IPS DF 6.9 (cell line): ENCODE measurements at regions not wholly inside any gene's neighbourhood (a gene's known extent, or its start where the extent isn't known, plus 50 kb on each side); places are given as distances from the start of the nearest gene placed in this dataset.

ENCODE experiments used
- DNase-seq: peaks from one replicate; pipeline ENCODE4 v3.0.0-alpha.2; 2013; ENCODE audit warnings: low read depth, low spot score
- H3K27ac ChIP-seq: one replicate; pipeline ENCODE4 v1.5.1; 2013; ENCODE audit warnings: low read length, control low read depth
- H3K27me3 ChIP-seq: 2 replicates; pipeline ENCODE4 v1.6.1; 2013; ENCODE audit warnings: mild to moderate bottlenecking, low read length; ENCODE audit not compliant: control insufficient read depth, insufficient read depth
- H3K36me3 ChIP-seq: 2 replicates; pipeline ENCODE4 v1.6.1; 2013; ENCODE audit warnings: low read length; ENCODE audit not compliant: control insufficient read depth, insufficient read depth
- H3K4me1 ChIP-seq: 2 replicates; pipeline ENCODE4 v1.6.1; 2013; ENCODE audit warnings: low read length; ENCODE audit not compliant: control insufficient read depth, insufficient read depth
- H3K4me3 ChIP-seq: 2 replicates; pipeline ENCODE4 v1.5.1; 2013; ENCODE audit warnings: mild to moderate bottlenecking, low read length
- H3K9me3 ChIP-seq: 2 replicates; pipeline ENCODE4 v1.6.1; 2013; ENCODE audit warnings: low read length, inconsistent platforms; ENCODE audit not compliant: control insufficient read depth, insufficient read depth
- WGBS: extraction: QIAGEN DNeasy Blood & Tissue Kit; methylation state at CpG from one replicate; pipeline ENCODE4 v1.1.7; 2013; ENCODE audit warnings: mixed read lengths, missing lambda C conversion rate; ENCODE audit not compliant: insufficient read length, insufficient coverage; 5-methylcytosine and 5-hydroxymethylcytosine counted together

DNA sequence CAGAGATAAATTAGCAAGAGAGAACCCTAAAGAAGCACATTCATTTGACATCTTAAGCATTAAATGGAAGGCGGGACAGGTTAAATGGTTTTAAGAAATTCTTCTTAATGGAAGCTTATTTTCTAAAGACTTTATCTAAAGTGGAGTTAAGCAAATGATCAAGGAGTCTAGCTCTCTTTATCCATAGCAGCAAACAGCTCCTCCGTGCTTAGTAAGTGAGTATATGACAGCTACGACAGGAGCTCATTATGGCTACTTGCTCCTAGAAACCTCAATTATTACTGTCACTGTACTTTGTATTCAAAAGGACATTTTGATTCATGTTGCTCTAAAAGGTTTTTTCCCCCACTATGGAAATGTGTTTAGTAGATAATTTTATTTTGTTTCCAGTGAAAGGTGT lies 444.9 kb downstream of the TMX3 start:
- no peak overlapping the region for H3K27ac ChIP-seq
- DNase-seq, result no peak
- no peak overlapping the region for H3K4me3 ChIP-seq
- no peaks in the 10 kb centered on the region for H3K27me3 ChIP-seq
- H3K9me3 ChIP-seq, result no peaks in the 10 kb centered on the region
- WGBS, result no CpG with 5 or more reads among the region's 3 CpGs
- H3K4me1 ChIP-seq, result no peaks in the 10 kb centered on the region
- H3K36me3 ChIP-seq, result no peaks in the 10 kb centered on the region

DNA sequence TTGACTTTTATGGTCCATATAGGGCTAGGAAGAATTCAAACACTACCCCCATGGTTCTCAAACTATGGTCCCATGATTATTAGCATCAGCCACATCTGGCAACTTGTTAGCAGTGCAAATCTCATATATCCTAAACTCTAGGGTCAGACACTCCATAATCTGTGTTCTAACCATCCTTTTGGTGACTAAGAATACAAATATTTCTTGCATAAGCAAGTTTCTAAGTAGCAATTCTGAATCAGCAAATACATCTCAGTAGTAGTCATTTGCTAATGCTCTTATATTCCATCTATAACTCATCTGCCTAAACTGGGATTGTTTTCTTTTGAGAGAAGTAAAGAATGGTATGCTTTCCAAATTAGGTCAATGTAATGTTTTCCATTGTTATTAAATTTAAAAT lies 447.3 kb downstream of the TMX3 start:
- Histone ChIP-seq H3K4me1 (no peaks in the 10 kb centered on the region), H3K9me3 (no peaks in the 10 kb centered on the region), H3K27me3 (no peaks in the 10 kb centered on the region), H3K4me3 (no peak overlapping the region), H3K36me3 (no peaks in the 10 kb centered on the region), H3K27ac (no peak overlapping the region)
- DNase-seq, result no peak

DNA sequence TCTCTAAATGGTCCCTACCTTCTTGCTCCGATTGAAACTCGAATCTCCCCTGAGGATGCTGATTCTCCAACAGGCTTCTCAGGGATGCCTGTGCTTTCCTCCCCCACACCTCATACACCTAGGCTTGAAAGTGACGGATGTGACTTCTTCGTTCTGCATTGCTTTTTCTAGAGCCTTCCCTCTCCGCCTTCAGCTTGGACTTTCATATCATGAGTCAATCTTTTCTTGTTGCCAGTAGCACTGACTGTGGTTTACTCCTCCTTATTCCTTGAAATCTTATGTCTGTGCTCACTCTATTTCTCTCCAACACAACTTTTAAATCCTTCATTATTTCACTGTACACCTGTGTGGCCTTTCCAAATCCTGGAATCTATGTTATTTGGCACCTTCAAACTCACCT lies 451.4 kb downstream of the TMX3 start:
- H3K4me1 ChIP-seq, result no peaks in the 10 kb centered on the region
- DNase-seq, result no peak
- no peak overlapping the region for H3K4me3 ChIP-seq
- H3K9me3 ChIP-seq, result no peaks in the 10 kb centered on the region
- H3K27ac ChIP-seq, result no peak overlapping the region
- WGBS, result no CpG with 5 or more reads among the region's 5 CpGs
- no peaks in the 10 kb centered on the region for H3K36me3 ChIP-seq
- no peaks in the 10 kb centered on the region for H3K27me3 ChIP-seq

DNA sequence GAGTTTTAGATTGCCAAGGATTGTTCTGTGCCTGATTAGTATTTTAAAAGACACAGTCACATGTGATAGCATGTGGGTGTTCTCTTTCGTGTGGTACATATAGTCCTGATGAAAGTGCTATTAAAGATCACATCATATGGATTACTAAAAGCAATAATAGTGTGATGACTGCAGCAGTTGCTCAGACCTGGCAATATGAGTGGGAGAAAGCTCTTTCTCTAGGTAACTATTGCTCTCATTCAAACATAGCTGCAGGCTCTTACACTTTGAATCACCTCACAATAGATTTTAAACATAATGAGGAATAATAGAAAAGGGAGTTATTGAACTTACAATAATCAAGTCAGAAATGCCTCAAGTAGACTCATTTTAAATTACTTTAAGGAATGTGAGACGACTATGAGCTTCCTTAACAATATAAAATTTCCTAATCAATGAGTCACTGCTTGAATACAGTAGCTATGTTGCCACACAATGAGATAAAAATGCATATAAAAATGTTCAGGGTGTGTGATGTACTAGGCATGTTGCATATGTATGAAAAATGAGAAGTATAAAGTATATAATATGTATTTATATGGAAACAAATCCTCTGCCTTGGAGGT lies 452.1 kb downstream of the TMX3 start:
- no peaks in the 10 kb centered on the region for H3K9me3 ChIP-seq
- no peak overlapping the region for H3K27ac ChIP-seq
- no peaks in the 10 kb centered on the region for H3K27me3 ChIP-seq
- WGBS, result no CpG with 5 or more reads among the region's 2 CpGs
- no peaks in the 10 kb centered on the region for H3K36me3 ChIP-seq
- no peak for DNase-seq
- no peak overlapping the region for H3K4me3 ChIP-seq
- no peaks in the 10 kb centered on the region for H3K4me1 ChIP-seq

DNA sequence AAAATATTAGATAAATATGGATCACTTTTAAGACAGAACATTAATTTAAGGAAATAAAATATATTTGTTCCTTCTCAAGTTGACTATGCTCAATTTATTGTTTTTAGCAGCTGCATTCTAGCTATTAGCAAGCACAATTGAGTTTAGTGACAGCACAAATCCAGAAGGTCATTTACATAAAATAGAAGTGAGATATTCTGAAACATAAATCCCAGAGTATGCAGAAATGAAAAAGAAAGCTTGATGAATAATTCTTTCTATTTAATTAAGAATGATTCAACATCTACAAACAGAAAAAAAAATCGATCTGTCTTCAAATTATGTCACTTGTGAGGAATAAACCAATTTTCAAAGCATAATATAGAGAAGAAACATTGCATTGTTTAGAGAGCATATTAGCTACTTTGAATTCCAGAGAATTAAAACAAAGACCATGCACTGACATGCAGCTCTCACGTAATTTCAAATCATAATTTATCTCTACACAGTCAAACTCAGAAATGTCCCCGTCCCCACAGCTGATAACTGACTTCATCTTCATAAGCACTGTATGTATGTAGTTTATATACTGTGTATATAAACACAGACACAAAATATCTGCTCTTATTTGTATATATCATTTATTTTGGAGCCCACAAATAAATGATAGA lies 458.4 kb downstream of the TMX3 start:
- no CpG with 5 or more reads among the region's 3 CpGs for WGBS
- no peaks in the 10 kb centered on the region for H3K27me3 ChIP-seq

DNA sequence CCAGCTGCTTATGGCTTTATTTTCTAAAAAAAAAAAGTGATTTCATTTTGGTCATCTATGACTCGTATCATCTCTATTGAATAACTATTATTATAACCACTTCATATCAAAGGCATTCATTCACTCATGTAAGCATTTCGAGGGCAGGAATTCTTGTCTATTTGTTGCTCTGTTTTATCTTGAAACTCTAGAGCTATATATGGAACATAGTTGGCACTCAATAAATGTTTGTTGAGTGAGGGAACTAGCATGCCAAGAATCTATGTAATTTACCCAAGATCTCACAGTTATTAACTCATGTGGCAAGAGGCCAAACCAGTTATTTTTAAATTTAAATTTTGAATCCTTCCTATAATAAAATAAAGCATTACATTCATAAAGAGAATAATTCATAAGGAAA lies 470.1 kb downstream of the TMX3 start:
- Histone ChIP-seq H3K36me3 (no peaks in the 10 kb centered on the region), H3K4me1 (no peaks in the 10 kb centered on the region), H3K27ac (no peak overlapping the region), H3K4me3 (no peak overlapping the region), H3K9me3 (no peaks in the 10 kb centered on the region), H3K27me3 (no peaks in the 10 kb centered on the region)
- no CpG with 5 or more reads among the region's 2 CpGs for WGBS
- DNase-seq, result no peak

More for the DNA sequence above, 458.4 kb downstream of the TMX3 start:
- H3K4me3 ChIP-seq, result no peak overlapping the region
- H3K27ac ChIP-seq, result no peak overlapping the region
- no peaks in the 10 kb centered on the region for H3K9me3 ChIP-seq
- H3K36me3 ChIP-seq, result no peaks in the 10 kb centered on the region
- H3K4me1 ChIP-seq, result no peaks in the 10 kb centered on the region
- DNase-seq, result no peak

DNA sequence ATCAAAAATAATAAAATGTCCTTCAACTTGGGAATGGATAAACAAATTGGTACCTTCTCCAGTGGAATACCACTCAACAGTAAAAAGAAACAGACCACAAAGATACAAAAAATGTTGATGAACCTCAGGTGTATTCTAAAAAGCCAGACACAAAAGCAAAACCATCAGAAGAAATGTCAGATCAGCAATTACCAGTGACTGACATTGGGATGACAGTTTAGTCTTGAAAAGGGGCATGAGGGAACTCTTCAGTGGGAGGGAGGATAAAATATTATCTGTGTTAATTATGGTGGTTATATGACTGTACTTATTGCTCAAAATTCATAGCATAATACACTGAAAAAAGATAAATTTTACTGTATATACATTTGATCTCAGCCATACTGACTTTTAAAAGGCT lies 473.0 kb downstream of the TMX3 start:
- H3K27me3 ChIP-seq, result no peaks in the 10 kb centered on the region
- no peak for DNase-seq
- no peak overlapping the region for H3K27ac ChIP-seq
- H3K4me3 ChIP-seq, result no peak overlapping the region
- H3K9me3 ChIP-seq, result no peaks in the 10 kb centered on the region
- H3K4me1 ChIP-seq, result no peaks in the 10 kb centered on the region
- no peaks in the 10 kb centered on the region for H3K36me3 ChIP-seq

DNA sequence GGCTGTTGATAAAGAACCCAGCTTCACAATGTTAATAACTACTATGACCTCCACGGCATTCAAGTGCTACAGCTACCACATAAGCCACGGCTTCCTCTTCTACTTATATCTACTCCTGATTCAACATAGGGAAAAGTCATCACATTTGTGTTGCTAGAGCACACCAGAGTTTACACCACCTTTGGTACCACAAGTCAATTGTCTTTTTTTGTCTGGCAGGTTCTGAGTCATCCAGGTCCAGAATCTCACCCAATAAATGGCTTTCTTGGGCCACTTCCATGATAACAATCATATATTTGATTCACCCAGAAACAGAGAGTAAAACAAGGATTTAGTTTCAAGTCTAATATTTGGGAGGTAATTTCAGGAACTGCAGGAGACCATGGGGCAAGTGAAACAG lies 480.2 kb downstream of the TMX3 start:
- WGBS, result no CpG with 5 or more reads among the region's 2 CpGs
- Histone ChIP-seq H3K27ac (no peak overlapping the region), H3K27me3 (no peaks in the 10 kb centered on the region), H3K4me3 (no peak overlapping the region), H3K36me3 (no peaks in the 10 kb centered on the region), H3K9me3 (no peaks in the 10 kb centered on the region), H3K4me1 (no peaks in the 10 kb centered on the region)
- no peak for DNase-seq

DNA sequence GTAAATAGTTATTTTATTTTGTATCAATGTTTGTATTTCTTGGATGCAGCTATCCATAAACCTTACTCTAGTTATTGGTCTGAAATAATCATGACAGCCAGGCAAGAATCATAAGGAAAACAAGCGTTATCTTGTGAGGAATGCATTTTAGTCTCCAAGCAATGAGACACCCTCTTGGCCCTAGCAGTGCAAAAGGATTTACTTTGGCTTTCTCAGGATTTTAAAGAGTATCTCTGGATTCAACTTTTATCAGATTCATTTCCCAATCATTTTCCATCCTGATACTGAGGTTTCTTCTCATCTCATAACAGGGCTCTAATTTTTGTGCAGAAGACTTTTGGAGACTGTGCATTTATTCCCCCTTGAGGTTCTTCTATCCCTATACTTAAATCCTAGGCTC lies 480.8 kb downstream of the TMX3 start:
- no CpG with 5 or more reads among the region's 1 CpG for WGBS
- no peak for DNase-seq

DNA sequence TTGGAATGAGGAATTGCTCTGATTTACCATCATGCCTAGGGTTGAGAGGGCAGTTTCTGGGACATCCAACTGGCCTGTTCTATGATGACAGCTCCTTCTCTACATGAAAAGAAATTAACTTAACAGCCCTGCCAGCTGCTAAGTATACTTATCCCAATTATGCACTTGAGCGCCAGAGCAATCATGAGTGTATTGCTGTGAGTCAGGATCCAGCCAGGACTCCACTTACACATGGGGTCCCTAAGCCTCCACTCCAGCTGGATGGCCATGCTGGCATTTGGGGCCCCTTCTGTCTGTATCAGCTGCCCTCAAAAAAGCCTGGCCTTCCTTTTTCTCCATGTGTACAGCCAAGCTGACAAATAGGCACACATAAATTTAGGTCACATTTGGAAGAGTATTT lies 481.9 kb downstream of the TMX3 start:
- no peaks in the 10 kb centered on the region for H3K9me3 ChIP-seq
- DNase-seq, result no peak
- no peaks in the 10 kb centered on the region for H3K4me1 ChIP-seq
- no peaks in the 10 kb centered on the region for H3K36me3 ChIP-seq
- H3K27me3 ChIP-seq, result no peaks in the 10 kb centered on the region
- no CpG with 5 or more reads among the region's 1 CpG for WGBS
- no peak overlapping the region for H3K4me3 ChIP-seq
- no peak overlapping the region for H3K27ac ChIP-seq

More for the DNA sequence above, 480.8 kb downstream of the TMX3 start:
- Histone ChIP-seq H3K27me3 (no peaks in the 10 kb centered on the region), H3K9me3 (no peaks in the 10 kb centered on the region), H3K4me1 (no peaks in the 10 kb centered on the region), H3K4me3 (no peak overlapping the region), H3K36me3 (no peaks in the 10 kb centered on the region), H3K27ac (no peak overlapping the region)

DNA sequence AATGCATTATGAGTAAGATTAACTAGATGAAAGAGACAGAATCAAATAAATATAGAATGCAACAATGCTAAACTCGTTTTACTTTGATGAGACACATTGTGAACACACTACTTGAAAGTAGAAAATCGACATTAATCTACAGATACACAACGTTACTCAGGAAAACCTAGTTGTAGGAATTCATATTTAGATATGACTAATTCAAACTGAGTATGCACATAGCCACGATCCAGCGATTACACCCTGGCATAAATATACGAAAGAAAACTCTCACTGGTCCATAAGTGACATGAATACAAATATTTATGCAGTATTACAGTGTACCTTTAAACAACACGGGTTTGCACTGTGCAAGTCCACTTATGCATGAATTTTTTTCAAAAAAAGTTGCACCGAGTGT lies 485.6 kb downstream of the TMX3 start:
- H3K27me3 ChIP-seq, result no peaks in the 10 kb centered on the region
- no peak for DNase-seq
- H3K9me3 ChIP-seq, result no peaks in the 10 kb centered on the region
- no peak overlapping the region for H3K4me3 ChIP-seq
- no CpG with 5 or more reads among the region's 8 CpGs for WGBS
- no peak overlapping the region for H3K27ac ChIP-seq
- no peaks in the 10 kb centered on the region for H3K36me3 ChIP-seq
- H3K4me1 ChIP-seq, result no peaks in the 10 kb centered on the region
